ENCODE measurements at regions not wholly inside any gene's neighbourhood (a gene's known extent, or its start where the extent isn't known, plus 50 kb on each side); places are given as distances from the start of the nearest gene placed in this dataset.

- TF ChIP-seq MEF2D (CRISPR knock-in tag; IDR thresholded peaks at IDR 0.05) (no peak), YY1 (IDR thresholded peaks at IDR 0.05; ENCODE audit: insufficient read depth, insufficient replicate concordance, low read depth, low read length) (no peak), KAT7 (CRISPR knock-in tag; IDR thresholded peaks at IDR 0.05; ENCODE audit: borderline replicate concordance) (no peak), STAT6 (CRISPR knock-in tag; IDR thresholded peaks at IDR 0.05; ENCODE audit: borderline replicate concordance) (no peak), ZNF253 (CRISPR knock-in tag; IDR thresholded peaks at IDR 0.05; ENCODE audit: borderline replicate concordance) (no peak), POLR2A (IDR thresholded peaks at IDR 0.05; ENCODE audit: insufficient read depth in 1 of 2, low read depth in 2 of 2, low read length in 2 of 2) (no peak), ZKSCAN5 (CRISPR knock-in tag; IDR thresholded peaks at IDR 0.05) (no peak), MAFF (IDR thresholded peaks at IDR 0.05; ENCODE audit: low read depth, low read length) (no peak), ZNF737 (CRISPR knock-in tag; IDR thresholded peaks at IDR 0.05; ENCODE audit: borderline replicate concordance) (no peak), FOXP4 (CRISPR knock-in tag; IDR thresholded peaks at IDR 0.05) (no peak), ZNF263 (CRISPR knock-in tag; IDR thresholded peaks at IDR 0.05) (no peak)
- TF ChIP-seq, protein P1, sequence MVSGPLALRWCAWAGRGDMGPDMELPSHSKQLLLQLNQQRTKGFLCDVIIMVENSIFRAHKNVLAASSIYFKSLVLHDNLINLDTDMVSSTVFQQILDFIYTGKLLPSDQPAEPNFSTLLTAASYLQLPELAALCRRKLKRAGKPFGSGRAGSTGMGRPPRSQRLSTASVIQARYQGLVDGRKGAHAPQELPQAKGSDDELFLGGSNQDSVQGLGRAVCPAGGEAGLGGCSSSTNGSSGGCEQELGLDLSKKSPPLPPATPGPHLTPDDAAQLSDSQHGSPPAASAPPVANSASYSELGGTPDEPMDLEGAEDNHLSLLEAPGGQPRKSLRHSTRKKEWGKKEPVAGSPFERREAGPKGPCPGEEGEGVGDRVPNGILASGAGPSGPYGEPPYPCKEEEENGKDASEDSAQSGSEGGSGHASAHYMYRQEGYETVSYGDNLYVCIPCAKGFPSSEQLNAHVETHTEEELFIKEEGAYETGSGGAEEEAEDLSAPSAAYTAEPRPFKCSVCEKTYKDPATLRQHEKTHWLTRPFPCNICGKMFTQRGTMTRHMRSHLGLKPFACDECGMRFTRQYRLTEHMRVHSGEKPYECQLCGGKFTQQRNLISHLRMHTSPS (CRISPR knock-in tag; IDR thresholded peaks at IDR 0.05; ENCODE audit: low read depth) = no peak
- TF ChIP-seq, protein P2, sequence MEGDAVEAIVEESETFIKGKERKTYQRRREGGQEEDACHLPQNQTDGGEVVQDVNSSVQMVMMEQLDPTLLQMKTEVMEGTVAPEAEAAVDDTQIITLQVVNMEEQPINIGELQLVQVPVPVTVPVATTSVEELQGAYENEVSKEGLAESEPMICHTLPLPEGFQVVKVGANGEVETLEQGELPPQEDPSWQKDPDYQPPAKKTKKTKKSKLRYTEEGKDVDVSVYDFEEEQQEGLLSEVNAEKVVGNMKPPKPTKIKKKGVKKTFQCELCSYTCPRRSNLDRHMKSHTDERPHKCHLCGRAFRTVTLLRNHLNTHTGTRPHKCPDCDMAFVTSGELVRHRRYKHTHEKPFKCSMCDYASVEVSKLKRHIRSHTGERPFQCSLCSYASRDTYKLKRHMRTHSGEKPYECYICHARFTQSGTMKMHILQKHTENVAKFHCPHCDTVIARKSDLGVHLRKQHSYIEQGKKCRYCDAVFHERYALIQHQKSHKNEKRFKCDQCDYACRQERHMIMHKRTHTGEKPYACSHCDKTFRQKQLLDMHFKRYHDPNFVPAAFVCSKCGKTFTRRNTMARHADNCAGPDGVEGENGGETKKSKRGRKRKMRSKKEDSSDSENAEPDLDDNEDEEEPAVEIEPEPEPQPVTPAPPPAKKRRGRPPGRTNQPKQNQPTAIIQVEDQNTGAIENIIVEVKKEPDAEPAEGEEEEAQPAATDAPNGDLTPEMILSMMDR (CRISPR knock-in tag; IDR thresholded peaks at IDR 0.05) = no peak
These were observed 144.7 kb downstream of the PFKFB3 start for GRCh38 chr10:6347391-6347951.
